NCI-H510A (cell line): ENCODE measurements at regions not wholly inside any gene's neighbourhood (a gene's known extent, or its start where the extent isn't known, plus 50 kb on each side); places are given as distances from the start of the nearest gene placed in this dataset.

ENCODE experiments used
- DNase-seq: peaks from one replicate; lab custom pipeline; 2025; lab: John Stamatoyannopoulos, UW

- DNase-seq, result no peak
These were observed 1228.6 kb upstream of the EYS start for GRCh38 chr6:66935612-66936011.

- DNase-seq, result no peak
These were observed 1224.8 kb upstream of the EYS start for GRCh38 chr6:66931787-66932186.

GRCh38 chr6:66930559-66931290 is 1223.7 kb upstream of the EYS start:
- no peak for DNase-seq

GRCh38 chr6:66926060-66926459 is 1219.0 kb upstream of the EYS start:
- no peak for DNase-seq

- no peak for DNase-seq
These were observed 1206.6 kb upstream of the EYS start for GRCh38 chr6:66913657-66914056.

- no peak for DNase-seq
These were observed 1195.4 kb upstream of the EYS start for GRCh38 chr6:66902457-66902856.

GRCh38 chr6:66900133-66901083 is 1193.4 kb upstream of the EYS start:
- DNase-seq, result no peak

GRCh38 chr6:66897576-66897975 is 1190.5 kb upstream of the EYS start:
- DNase-seq, result no peak

- no peak for DNase-seq
These were observed 1189.4 kb upstream of the EYS start for GRCh38 chr6:66896415-66896814.

GRCh38 chr6:66883453-66883852 is 1176.4 kb upstream of the EYS start:
- no peak for DNase-seq

GRCh38 chr6:66866801-66867200 is 1159.8 kb upstream of the EYS start:
- no peak for DNase-seq

GRCh38 chr6:66865771-66866170 is 1158.7 kb upstream of the EYS start:
- no peak for DNase-seq

GRCh38 chr6:66861007-66861541 is 1154.0 kb upstream of the EYS start:
- DNase-seq, result no peak

GRCh38 chr6:66860328-66860727 is 1153.3 kb upstream of the EYS start:
- DNase-seq, result no peak

- DNase-seq, result no peak
These were observed 1151.2 kb upstream of the EYS start for GRCh38 chr6:66858196-66858595.

- DNase-seq, result no peak
These were observed 1147.0 kb upstream of the EYS start for GRCh38 chr6:66854014-66854413.

- no peak for DNase-seq
These were observed 1144.9 kb upstream of the EYS start for GRCh38 chr6:66851930-66852329.

GRCh38 chr6:66849843-66850242 is 1142.8 kb upstream of the EYS start:
- DNase-seq, result no peak

GRCh38 chr6:66848244-66848953 is 1141.4 kb upstream of the EYS start:
- DNase-seq, result no peak

GRCh38 chr6:66838764-66839163 is 1131.7 kb upstream of the EYS start:
- DNase-seq, result no peak

- DNase-seq, result peak; percentile 7
These were observed 1118.5 kb upstream of the EYS start for GRCh38 chr6:66825539-66825938.

GRCh38 chr6:66814156-66814555 is 1107.1 kb upstream of the EYS start:
- DNase-seq, result no peak
